GM19438 (cell line): ENCODE measurements at regions not wholly inside any gene's neighbourhood (a gene's known extent, or its start where the extent isn't known, plus 50 kb on each side); places are given as distances from the start of the nearest gene placed in this dataset.

ENCODE experiments used
- ATAC-seq: cut with Tn5 transposase; IDR thresholded peaks from one replicate; pipeline ENCODE4 v1.9.1; 2021; ENCODE audit warnings: low read depth; ENCODE audit not compliant: unreplicated experiment

- ATAC-seq = no peak
Measured at GRCh38 chr16:82567175-82567574, 59.6 kb upstream of the CDH13 start.

GRCh38 chr16:82563401-82563800 lies 63.4 kb upstream of the CDH13 start:
- ATAC-seq = no peak

DNA sequence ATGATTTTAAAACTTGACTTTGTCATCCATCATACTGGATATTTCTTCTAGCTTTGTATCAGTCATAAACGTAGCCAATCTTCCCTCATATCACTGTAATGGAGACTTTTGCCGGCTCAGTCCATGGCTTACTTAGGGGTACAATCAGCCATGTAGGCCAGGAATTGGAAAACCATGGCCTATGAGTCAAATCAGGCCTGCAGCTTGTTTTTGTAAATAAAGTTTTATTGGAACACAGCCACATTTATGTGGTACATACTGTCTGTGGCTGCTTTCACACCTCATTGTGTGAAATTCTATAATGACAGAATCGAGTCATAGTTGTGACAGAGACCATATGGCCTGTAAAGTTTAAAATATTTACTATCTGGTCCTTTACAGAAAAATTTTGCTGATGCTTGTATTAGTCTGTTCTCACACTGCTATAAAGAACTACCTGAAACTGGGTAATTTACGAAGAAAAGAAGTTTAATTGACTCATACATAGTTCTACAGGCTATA lies 64.5 kb upstream of the CDH13 start:
- no peak for ATAC-seq

- ATAC-seq = no peak
Measured at GRCh38 chr16:82560805-82561325, 65.9 kb upstream of the CDH13 start.

DNA sequence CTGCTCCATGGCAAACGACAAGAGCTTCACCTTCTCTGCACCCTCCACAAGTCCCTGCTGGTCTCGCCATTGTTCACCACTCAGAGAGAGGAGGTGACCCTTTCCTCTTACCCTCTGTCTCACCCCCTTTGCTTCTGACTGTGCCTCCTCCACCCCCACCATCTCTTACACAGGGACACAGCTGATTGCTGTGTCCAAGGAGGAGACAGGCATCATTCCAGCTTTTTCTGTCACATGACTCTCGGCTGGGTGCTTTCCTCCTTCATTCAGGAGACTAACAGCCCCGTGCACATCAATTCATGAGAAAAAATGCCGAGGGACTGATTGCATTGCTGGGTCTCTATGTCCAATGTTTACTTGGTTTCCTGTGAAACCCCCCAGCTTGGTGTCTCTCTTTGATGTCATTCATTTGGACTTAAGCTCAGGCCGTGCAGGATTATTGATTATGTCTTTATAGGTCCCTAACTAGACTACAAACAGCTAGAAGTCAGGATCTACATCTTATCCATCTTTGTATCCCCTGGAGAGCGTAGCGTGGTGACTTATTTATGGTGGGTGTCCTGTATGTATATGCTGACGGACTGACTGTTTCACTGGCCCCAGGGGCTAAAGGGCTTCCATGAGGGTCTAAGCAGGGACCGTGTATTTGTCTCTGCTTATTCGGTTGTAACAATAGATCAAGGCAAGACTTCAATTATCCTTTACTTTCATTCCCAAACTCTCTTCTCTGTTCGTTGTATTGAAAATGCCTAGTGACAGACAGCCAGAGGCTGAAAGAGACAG lies 82.2 kb upstream of the CDH13 start:
- no peak for ATAC-seq

GRCh38 chr16:82542714-82543113 lies 84.1 kb upstream of the CDH13 start:
- ATAC-seq = no peak

GRCh38 chr16:82541103-82541502 lies 85.7 kb upstream of the CDH13 start:
- no peak for ATAC-seq

GRCh38 chr16:82535764-82536163 lies 91.0 kb upstream of the CDH13 start:
- no peak for ATAC-seq

DNA sequence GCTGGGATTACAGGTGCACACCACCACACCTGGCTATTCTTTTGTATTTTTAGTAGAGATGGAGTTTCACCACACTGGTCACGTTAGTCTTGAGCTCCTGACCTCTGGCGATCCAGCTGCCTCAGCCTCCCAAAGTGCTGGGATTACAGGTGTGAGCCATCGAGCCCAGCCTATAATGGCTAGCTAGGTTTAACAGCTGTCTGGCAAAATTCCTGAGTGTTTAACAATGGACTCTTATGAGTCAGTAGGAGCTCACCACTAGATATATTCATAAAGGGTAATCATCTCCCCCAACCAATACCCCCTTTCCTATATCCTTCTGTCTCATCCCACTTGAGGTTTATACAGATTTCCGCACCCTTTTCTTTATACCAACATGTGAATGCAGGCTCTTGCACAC lies 91.5 kb upstream of the CDH13 start:
- no peak for ATAC-seq

DNA sequence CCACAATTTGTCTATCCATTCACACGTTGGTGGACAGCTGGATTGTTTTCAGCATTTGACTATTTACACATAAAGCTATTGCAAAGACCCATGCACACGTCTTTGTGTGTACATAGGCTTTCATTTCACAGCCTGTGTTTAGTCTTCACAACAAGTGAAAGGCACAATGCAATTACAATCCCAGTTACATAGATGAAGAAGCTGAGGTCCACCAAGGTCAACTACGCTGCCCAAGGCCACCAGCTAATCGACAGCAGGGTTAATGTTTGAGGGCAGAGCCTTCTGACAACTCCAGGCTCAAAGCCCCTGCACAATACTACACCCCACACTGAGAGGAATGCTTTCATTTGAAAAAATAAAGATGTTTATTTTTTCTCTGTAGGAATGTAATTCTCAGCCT lies 93.6 kb upstream of the CDH13 start:
- ATAC-seq = no peak

- ATAC-seq = no peak
Measured at GRCh38 chr16:82530883-82531282, 95.9 kb upstream of the CDH13 start.

- no peak for ATAC-seq
Measured at GRCh38 chr16:82527101-82527500, 99.7 kb upstream of the CDH13 start.

DNA sequence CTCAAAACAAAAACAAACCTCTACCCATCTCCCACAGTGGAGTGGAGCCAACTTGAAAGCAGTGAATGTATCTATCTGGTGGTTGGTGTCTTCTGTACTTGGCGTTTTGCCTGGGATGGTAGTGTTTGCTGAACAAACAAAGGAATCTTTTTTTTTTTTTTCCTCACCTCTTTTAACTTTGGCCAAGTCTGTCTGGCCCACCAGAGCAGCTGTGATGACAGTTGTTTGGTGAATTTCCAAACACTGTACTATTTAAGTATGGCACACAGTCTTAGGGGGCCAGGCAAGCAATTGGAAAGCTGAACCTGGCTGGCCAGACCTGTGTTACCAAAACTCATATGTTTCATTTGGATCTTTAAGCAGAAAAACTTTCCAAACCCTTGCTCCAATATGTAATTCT lies 101.8 kb upstream of the CDH13 start:
- no peak for ATAC-seq

- no peak for ATAC-seq
Measured at GRCh38 chr16:82523815-82524214, 103.0 kb upstream of the CDH13 start.

GRCh38 chr16:82522026-82522425 lies 104.7 kb upstream of the CDH13 start:
- no peak for ATAC-seq

- ATAC-seq = no peak
Measured at GRCh38 chr16:82518811-82519210, 108.0 kb upstream of the CDH13 start.

- ATAC-seq = no peak
Measured at GRCh38 chr16:82514262-82514661, 112.5 kb upstream of the CDH13 start.

DNA sequence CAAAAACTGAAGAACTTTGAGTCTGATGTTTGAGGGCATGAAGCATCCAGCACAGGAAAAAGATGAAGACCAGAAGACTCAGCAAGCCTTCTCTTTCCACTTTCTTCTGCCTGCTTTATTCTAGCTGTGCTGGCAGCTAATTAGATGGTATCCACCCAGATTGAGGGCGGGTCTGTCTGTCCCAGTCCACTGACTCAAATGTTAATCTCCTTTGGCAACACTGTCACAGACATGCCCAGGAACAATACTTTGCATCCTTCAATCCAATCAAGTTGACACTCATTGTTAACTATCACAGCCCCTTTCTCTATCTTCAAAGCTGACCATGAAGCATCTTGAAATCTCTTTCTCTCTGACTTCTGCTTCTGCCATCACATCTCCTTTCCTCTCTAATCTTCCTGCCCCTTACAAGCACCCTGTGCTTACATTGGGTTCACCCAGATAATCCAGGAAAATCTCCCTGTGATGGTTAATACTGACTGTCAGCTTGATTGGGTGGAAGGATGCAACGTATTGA lies 115.9 kb upstream of the CDH13 start:
- ATAC-seq = no peak

- no peak for ATAC-seq
Measured at GRCh38 chr16:82509691-82510430, 116.9 kb upstream of the CDH13 start.

DNA sequence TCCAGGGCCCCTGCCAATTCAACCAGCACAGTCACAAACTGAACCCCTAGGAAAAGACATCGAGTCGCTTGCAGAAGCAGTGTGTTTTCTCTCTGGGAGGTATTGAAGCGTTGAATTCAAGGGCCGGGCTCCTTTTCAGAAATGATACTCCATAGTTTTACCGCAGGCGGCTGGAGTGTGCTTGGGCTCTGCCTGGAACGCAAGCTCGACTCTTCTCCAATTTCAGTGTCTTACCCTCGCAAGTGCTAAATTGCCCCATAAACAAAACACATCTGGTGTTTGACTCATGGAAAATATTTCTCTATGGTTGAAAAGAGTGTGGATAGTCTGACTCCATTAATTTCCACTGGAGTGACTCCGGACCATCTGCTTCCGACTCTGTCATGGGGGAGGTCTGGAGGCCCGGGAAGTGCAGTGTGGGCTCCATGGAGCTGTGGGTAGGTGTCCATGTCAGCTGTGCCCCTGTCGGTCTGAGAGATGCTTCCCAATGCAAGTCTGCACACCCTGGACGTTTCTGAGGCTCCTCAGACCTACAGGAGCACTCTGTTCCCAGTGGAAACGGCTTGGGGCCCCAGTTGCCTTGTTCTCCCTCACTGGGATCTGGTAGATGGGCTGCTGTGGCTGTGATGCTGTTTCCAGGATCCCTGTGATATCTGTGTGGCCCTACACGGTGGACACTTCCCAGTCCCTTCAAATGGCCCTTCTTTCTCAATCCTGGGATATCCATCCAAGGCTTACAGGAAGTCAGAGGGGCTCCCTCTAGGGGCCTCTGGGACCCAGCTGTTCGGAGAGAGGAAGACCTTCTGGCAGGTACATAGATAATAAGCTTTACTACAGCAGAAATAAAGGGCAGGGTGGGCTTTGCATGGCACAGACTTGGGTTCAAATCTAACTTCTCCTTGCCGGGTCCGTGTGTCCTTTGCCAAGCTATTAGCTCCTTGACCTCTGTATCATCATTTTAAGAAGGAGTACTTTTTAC lies 119.8 kb upstream of the CDH13 start:
- ATAC-seq = no peak
